T-cell (primary cell): ENCODE measurements at regions not wholly inside any gene's neighbourhood (a gene's known extent, or its start where the extent isn't known, plus 50 kb on each side); places are given as distances from the start of the nearest gene placed in this dataset.
A peak's percentile ranks its signal among the peaks of the same experiment; 100 is the strongest.

Source experiments
- ATAC-seq, 4 experiments: fragments of 200-7000 bp in 3 of 4; fragments of 150-1000 bp in 1 of 4; cut with Tn5 transposase; replicated peaks in 1 of 4; 1 replicate in 3 of 4; 2 replicates in 1 of 4; pipeline ENCODE4 v1.10.0; 2021; ENCODE audit warnings: moderate library complexity in 3 of 4, mild to moderate bottlenecking in 2 of 4, moderate number of reproducible peaks in 1 of 4
- CTCF ChIA-PET, 2 donors: fragments of 300-600 bp; sonication (Branson Sonifier 250); formaldehyde crosslinking; loops; one replicate each; lab custom pipeline; 2022; ENCODE audit warnings: antibody characterized with exemption in 2 of 2; lab: Charles Lee
- POLR2A ChIA-PET, 2 donors: fragments of 300-600 bp; sonication (Branson Sonifier 250); formaldehyde crosslinking; loops; one replicate each; lab custom pipeline; 2022; ENCODE audit warnings: antibody characterized with exemption in 2 of 2; lab: Charles Lee
- DNase-seq, 35 experiments: peaks; one replicate each; pipeline versions ENCODE4 v3.0.0 to v3.0.0-alpha.2; 2013 to 2023
- H3K27ac ChIP-seq: one replicate; pipeline ENCODE4 v1.5.1; 2013; ENCODE audit warnings: low read length
- H3K27me3 ChIP-seq, 2 experiments: replicated peaks in 1 of 2; 1 replicate in 1 of 2; 2 replicates in 1 of 2; pipeline versions ENCODE4 v1.6.1 to v1.7.0; 2013; ENCODE audit warnings: low read length in 1 of 2, mixed read lengths in 1 of 2; ENCODE audit not compliant: control insufficient read depth in 2 of 2, insufficient read depth in 2 of 2; ENCODE audit errors: extremely low read depth in 1 of 2
- H3K36me3 ChIP-seq, 2 donors: 1 replicate in 1 of 2; 2 replicates in 1 of 2; pipeline versions ENCODE4 v1.6.1 to v1.7.0; 2013; ENCODE audit warnings: low read length in 1 of 2; ENCODE audit not compliant: control insufficient read depth in 2 of 2, insufficient read depth in 1 of 2; ENCODE audit errors: extremely low read depth in 1 of 2
- H3K4me1 ChIP-seq, 2 experiments: 1 replicate in 1 of 2; 2 replicates in 1 of 2; pipeline versions ENCODE4 v1.6.1 to v1.7.0; 2013; ENCODE audit warnings: low read length in 2 of 2, mixed read lengths in 1 of 2; ENCODE audit not compliant: insufficient read depth in 2 of 2, control insufficient read depth in 1 of 2; ENCODE audit errors: extremely low read depth in 1 of 2
- H3K4me3 ChIP-seq, 2 donors: 1 replicate in 1 of 2; 2 replicates in 1 of 2; pipeline versions ENCODE4 v1.5.1 to v1.7.0; 2013; ENCODE audit warnings: mild to moderate bottlenecking in 2 of 2, low read length in 1 of 2, moderate library complexity in 1 of 2; ENCODE audit not compliant: control insufficient read depth in 1 of 2; ENCODE audit errors: extremely low read depth in 1 of 2
- H3K9me3 ChIP-seq: 2 replicates; pipeline ENCODE4 v1.7.0; 2013
- H3K27ac Mint-ChIP-seq, 2 donors: one replicate each; pipeline ENCODE4 v1.8.0; 2020 to 2021; ENCODE audit warnings: mild to moderate bottlenecking in 2 of 2, mixed read lengths in 2 of 2
- H3K27me3 Mint-ChIP-seq, 2 donors: one replicate each; pipeline ENCODE4 v1.8.0; 2021 to 2022; ENCODE audit warnings: mixed read lengths in 2 of 2
- H3K36me3 Mint-ChIP-seq: one replicate; pipeline ENCODE4 v1.8.0; 2021; ENCODE audit warnings: mixed read lengths
- H3K4me1 Mint-ChIP-seq, 3 donors: one replicate each; pipeline ENCODE4 v1.8.0; 2020 to 2022; ENCODE audit warnings: mixed read lengths in 3 of 3, mild to moderate bottlenecking in 1 of 3
- H3K4me3 Mint-ChIP-seq, 3 donors: one replicate each; pipeline ENCODE4 v1.8.0; 2020 to 2022; ENCODE audit warnings: mild to moderate bottlenecking in 3 of 3, mixed read lengths in 3 of 3, moderate library complexity in 3 of 3
- H3K9me3 Mint-ChIP-seq, 3 donors: one replicate each; pipeline ENCODE4 v1.8.0; 2020 to 2022; ENCODE audit warnings: mixed read lengths in 3 of 3
- WGBS: methylation state at CpG from one replicate; pipeline ENCODE4 v1.1.5; 2013; ENCODE audit warnings: missing lambda C conversion rate; ENCODE audit not compliant: insufficient coverage; 5-methylcytosine and 5-hydroxymethylcytosine counted together

DNA sequence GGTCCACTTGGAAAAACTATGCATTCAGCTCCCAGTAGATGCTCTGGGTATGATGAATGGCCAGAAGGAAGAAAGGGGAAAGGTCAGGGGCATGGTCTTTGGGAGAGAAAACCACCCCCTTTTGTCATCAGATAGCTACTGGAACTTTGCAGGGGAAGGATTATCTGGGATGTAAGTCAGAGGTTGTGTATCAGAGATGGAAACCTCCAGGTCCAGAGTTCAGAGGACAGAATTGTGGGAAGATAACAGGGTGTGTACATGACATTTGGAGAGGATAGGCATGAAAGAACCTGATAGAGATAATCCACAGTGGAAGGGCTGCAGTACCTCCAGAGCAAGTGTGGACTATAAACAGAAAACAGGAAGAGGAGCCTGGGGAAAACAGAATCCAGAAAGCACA, 262.7 kb downstream of the SPRY1 start:
- Mint-ChIP-seq H3K27me3 (peaks cover 0 to 3% of the 10 kb centered on the region in 2 donors), H3K4me1 (no peaks in the 10 kb centered on the region), H3K27ac (no peak overlapping the region), H3K36me3 (no peaks in the 10 kb centered on the region), H3K4me3 (no peak overlapping the region), H3K9me3 (peaks cover 0 to 6% (median 3%) of the 10 kb centered on the region in 3 donors)
- Histone ChIP-seq H3K9me3 (no peaks in the 10 kb centered on the region), H3K4me3 (no peak overlapping the region), H3K27ac (no peak overlapping the region), H3K27me3 (no peaks in the 10 kb centered on the region), H3K4me1 (no peaks in the 10 kb centered on the region), H3K36me3 (no peaks in the 10 kb centered on the region)
- no peak for ATAC-seq
- ChIA-PET CTCF (interaction anchor here (0.5 to 2.4 kb wide), 2 partner anchors 95 to 253 kb away, joined by 5 to 15 read pairs; no protein-coding TSS in a partner anchor), POLR2A (no interaction called here)
- no peak for DNase-seq

DNA sequence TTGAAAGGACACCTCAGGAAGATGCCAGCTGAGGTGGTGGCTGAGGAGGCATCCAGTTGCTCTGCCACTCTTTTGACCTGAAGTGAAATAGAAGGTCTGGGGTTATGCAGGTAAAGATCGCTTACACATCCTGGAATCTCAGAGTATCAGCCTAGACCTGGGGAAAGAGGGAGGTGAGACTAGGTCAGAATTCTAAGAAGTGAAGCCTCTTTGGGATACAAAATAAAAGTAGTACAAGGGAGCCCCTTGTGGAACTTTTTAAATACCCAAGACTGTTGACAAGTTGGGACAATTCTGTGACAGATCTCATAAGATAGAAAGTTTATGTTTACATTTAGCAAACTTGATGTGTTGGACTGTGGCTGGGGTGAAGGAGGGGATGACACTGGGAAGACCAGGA, 263.1 kb downstream of the SPRY1 start:
- no peaks in the 10 kb centered on the region for H3K4me1 ChIP-seq
- H3K4me3 ChIP-seq: no peak overlapping the region
- DNase-seq (peak in 1 of 35 experiments; percentile 25), ATAC-seq (peak in 1 of 4 experiments; percentile 32)
- H3K27ac ChIP-seq: no peak overlapping the region
- 83% methylated on average over 1 of the region's 1 CpG for WGBS
- H3K4me3 Mint-ChIP-seq: no peak overlapping the region
- H3K36me3 Mint-ChIP-seq: no peaks in the 10 kb centered on the region
- POLR2A ChIA-PET: no interaction called here
- no peaks in the 10 kb centered on the region for H3K27me3 ChIP-seq
- H3K9me3 Mint-ChIP-seq: peaks cover 0 to 6% (median 3%) of the 10 kb centered on the region in 3 donors
- no peaks in the 10 kb centered on the region for H3K27me3 Mint-ChIP-seq
- no peaks in the 10 kb centered on the region for H3K36me3 ChIP-seq
- no peaks in the 10 kb centered on the region for H3K4me1 Mint-ChIP-seq
- CTCF ChIA-PET: interaction anchor here in 1 of 2 donors (1.1 to 2.4 kb wide), 2 partner anchors 95 to 266 kb away, joined by 3 to 15 read pairs; no protein-coding TSS in a partner anchor
- H3K27ac Mint-ChIP-seq: no peak overlapping the region
- no peaks in the 10 kb centered on the region for H3K9me3 ChIP-seq

DNA sequence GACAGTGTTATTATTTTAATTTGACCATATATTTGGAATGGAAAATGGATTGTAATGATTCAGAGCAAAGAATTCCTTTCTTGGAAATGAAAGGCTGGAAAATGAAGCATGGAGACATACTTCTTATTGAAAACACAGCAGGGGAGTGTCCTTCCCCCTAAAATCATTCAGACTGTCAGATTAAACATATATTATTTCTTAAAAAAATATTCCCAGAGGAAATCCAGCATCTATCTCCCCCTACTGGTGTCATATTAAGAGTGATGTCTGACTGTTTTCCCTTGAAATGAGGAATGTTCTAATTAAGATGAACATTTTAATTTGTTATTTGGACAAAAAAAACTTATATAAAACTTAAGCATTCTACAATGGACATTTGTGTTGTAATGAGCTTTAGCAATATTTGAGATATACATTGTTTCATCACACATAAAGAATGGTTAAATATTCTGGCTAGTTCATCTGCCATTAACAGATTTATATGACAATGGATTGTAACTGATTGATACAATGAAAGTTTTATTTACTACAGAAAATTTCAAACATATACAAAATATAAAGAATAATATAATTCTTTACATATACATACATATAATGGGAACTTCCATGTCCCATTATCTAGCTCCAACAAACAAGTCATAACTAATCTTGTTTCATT, 264.6 kb downstream of the SPRY1 start:
- no peaks in the 10 kb centered on the region for H3K4me1 ChIP-seq
- ATAC-seq: no peak
- POLR2A ChIA-PET: interaction anchor here in 1 of 2 donors (0.7 kb wide), 1 partner anchor 175 kb away, joined by 5 read pairs; no protein-coding TSS in a partner anchor
- no peaks in the 10 kb centered on the region for H3K27me3 ChIP-seq
- Mint-ChIP-seq H3K27ac (no peak overlapping the region), H3K9me3 (peaks cover 0 to 6% (median 3%) of the 10 kb centered on the region in 3 donors), H3K36me3 (no peaks in the 10 kb centered on the region), H3K4me3 (no peak overlapping the region), H3K4me1 (no peaks in the 10 kb centered on the region), H3K27me3 (peaks cover 0 to 3% of the 10 kb centered on the region in 2 donors)
- H3K27ac ChIP-seq: no peak overlapping the region
- H3K36me3 ChIP-seq: no peaks in the 10 kb centered on the region
- DNase-seq: peak in 1 of 35 experiments; percentile 23
- CTCF ChIA-PET: interaction anchor here (0.7 to 2.4 kb wide), 9 partner anchors 10 to 410 kb away, joined by 3 to 15 read pairs (median 4); no protein-coding TSS in a partner anchor
- H3K4me3 ChIP-seq: no peak overlapping the region
- no peaks in the 10 kb centered on the region for H3K9me3 ChIP-seq

DNA sequence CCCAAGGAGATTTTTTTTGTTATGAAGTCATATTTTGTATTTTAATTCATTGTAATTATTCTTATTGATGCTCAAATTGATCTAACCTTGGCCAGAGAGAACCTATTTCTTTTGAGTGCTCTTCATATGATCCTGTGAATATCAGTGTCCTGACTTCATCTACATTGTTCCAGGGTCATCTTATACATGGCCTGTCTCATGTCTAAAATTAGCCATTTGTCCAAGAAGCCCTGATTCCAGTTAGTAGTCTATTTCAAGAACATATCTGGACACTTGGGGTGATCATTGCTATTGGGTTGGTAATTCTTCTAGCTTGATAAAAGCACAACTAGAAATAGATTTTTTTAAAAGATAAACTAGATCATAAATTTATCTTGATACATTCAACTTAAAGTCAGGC, 266.2 kb downstream of the SPRY1 start:
- H3K27ac ChIP-seq: no peak overlapping the region
- no peak overlapping the region for H3K4me3 ChIP-seq
- H3K36me3 ChIP-seq: no peaks in the 10 kb centered on the region
- H3K9me3 ChIP-seq: no peaks in the 10 kb centered on the region
- Mint-ChIP-seq H3K36me3 (no peaks in the 10 kb centered on the region), H3K4me3 (no peak overlapping the region), H3K4me1 (no peaks in the 10 kb centered on the region), H3K9me3 (no peaks in the 10 kb centered on the region), H3K27me3 (peaks cover 3 to 6% of the 10 kb centered on the region in 2 donors), H3K27ac (no peak overlapping the region)
- POLR2A ChIA-PET: interaction anchor here in 1 of 2 donors (0.6 kb wide), 2 partner anchors 42 to 79 kb away, joined by 3 read pairs; no protein-coding TSS in a partner anchor
- no peaks in the 10 kb centered on the region for H3K27me3 ChIP-seq
- no peaks in the 10 kb centered on the region for H3K4me1 ChIP-seq
- ATAC-seq (no peak), DNase-seq (no peak)
- CTCF ChIA-PET: interaction anchor here in 1 of 2 donors (0.5 kb wide), 1 partner anchor 268 kb away, joined by 3 read pairs; no protein-coding TSS in a partner anchor

DNA sequence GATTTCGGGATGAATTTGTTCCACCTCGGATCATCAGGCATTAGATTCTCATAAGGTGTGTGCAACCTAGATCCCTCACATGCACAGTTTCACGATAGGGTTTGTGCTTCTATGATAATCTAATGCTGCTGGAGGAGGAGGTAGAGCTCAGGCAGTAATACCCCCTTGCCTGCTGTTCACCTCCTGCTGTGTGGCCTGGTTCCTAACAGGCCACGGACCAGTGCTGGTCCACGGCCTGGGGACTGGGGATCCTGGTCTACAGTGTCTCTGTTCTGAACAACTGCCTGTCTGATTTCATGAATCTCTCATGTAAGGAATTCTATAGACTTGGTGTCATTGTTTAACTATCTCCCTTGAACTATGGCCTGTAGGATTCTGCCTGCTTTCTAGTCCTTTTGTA, 269.9 kb downstream of the SPRY1 start:
- Histone ChIP-seq H3K9me3 (no peaks in the 10 kb centered on the region), H3K4me1 (no peaks in the 10 kb centered on the region), H3K27ac (no peak overlapping the region), H3K36me3 (no peaks in the 10 kb centered on the region), H3K27me3 (no peaks in the 10 kb centered on the region), H3K4me3 (no peak overlapping the region)
- CTCF ChIA-PET: no interaction called here
- Mint-ChIP-seq H3K4me1 (peaks cover under 1 to 3% (median 3%) of the 10 kb centered on the region in 3 donors), H3K27me3 (peaks cover 9 to 10% of the 10 kb centered on the region in 2 donors), H3K27ac (no peak overlapping the region), H3K9me3 (no peaks in the 10 kb centered on the region), H3K36me3 (no peaks in the 10 kb centered on the region), H3K4me3 (no peak overlapping the region)
- DNase-seq: no peak
- no peak for ATAC-seq
- POLR2A ChIA-PET: no interaction called here
- no CpG with 5 or more reads among the region's 5 CpGs for WGBS

DNA sequence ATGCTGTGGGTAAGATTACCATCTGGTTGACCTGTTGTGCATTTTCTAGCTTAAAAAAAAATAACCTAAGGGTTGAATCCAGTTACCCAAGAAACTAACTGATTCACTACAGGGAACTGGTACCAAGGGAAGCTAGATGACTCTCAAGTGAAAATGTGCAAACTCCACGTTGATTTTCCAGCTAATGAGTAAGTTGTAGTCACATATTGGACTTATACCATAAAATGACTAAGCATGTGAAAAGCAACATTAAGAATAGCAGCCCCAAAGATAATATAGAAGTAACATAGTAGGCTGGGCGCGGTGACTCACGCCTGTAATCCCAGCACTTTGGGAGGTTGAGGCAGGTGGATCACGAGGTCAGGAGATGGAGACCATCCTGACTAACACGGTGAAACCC, 270.9 kb downstream of the SPRY1 start:
- POLR2A ChIA-PET: no interaction called here
- Histone ChIP-seq H3K9me3 (no peaks in the 10 kb centered on the region), H3K27me3 (no peaks in the 10 kb centered on the region), H3K36me3 (no peaks in the 10 kb centered on the region), H3K4me1 (peaks cover 0 to 3% of the 10 kb centered on the region in 2 experiments), H3K27ac (no peak overlapping the region), H3K4me3 (no peak overlapping the region)
- ATAC-seq: no peak
- H3K9me3 Mint-ChIP-seq: no peaks in the 10 kb centered on the region
- no peak overlapping the region for H3K4me3 Mint-ChIP-seq
- CTCF ChIA-PET: no interaction called here
- no peak for DNase-seq
- H3K4me1 Mint-ChIP-seq: peaks cover 3 to 9% (median 6%) of the 10 kb centered on the region in 3 donors
- H3K27ac Mint-ChIP-seq: no peak overlapping the region
- H3K36me3 Mint-ChIP-seq: no peaks in the 10 kb centered on the region
- H3K27me3 Mint-ChIP-seq: peaks cover 9 to 10% of the 10 kb centered on the region in 2 donors
- WGBS: no CpG with 5 or more reads among the region's 6 CpGs
